SKM-1 (cell line): ENCODE measurements at regions not wholly inside any gene's neighbourhood (a gene's known extent, or its start where the extent isn't known, plus 50 kb on each side); places are given as distances from the start of the nearest gene placed in this dataset.
"Not testable (repeated sequence)": the region's sequence is repeated elsewhere in the genome, so short reads cannot be mapped to it uniquely, and the experiment has no call there.

Source experiments
- DNase-seq: peaks from one replicate; lab custom pipeline; 2025; ENCODE audit not compliant: unreplicated experiment; lab: John Stamatoyannopoulos, UW

GRCh38 chr17:21514567-21514966 is 138.4 kb downstream of the KCNJ12 start:
- not testable (repeated sequence) for DNase-seq

GRCh38 chr17:21517538-21518293 is 141.6 kb downstream of the KCNJ12 start:
- DNase-seq: no peak

- DNase-seq: no peak
These were observed 146.7 kb downstream of the KCNJ12 start for GRCh38 chr17:21522755-21523336.

- no peak for DNase-seq
These were observed 147.5 kb downstream of the KCNJ12 start for GRCh38 chr17:21523497-21524210.

- no peak for DNase-seq
These were observed 148.0 kb downstream of the KCNJ12 start for GRCh38 chr17:21524211-21524591.

GRCh38 chr17:21525464-21526130 is 149.4 kb downstream of the KCNJ12 start:
- DNase-seq: no peak

- DNase-seq: no peak
These were observed 152.0 kb downstream of the KCNJ12 start for GRCh38 chr17:21528031-21528695.

GRCh38 chr17:21530311-21530710 is 154.2 kb downstream of the KCNJ12 start:
- DNase-seq: no peak

GRCh38 chr17:21530841-21531240 is 154.7 kb downstream of the KCNJ12 start:
- DNase-seq: no peak

GRCh38 chr17:21532763-21533385 is 156.7 kb downstream of the KCNJ12 start:
- DNase-seq: no peak

GRCh38 chr17:21535686-21536375 is 156.5 kb upstream of the KCNJ18 start:
- no peak for DNase-seq

GRCh38 chr17:21537302-21537701 is 155.0 kb upstream of the KCNJ18 start:
- no peak for DNase-seq

- DNase-seq: no peak
These were observed 153.7 kb upstream of the KCNJ18 start for GRCh38 chr17:21538615-21539014.

- no peak for DNase-seq
These were observed 153.2 kb upstream of the KCNJ18 start for GRCh38 chr17:21539146-21539545.

GRCh38 chr17:21540502-21540901 is 151.8 kb upstream of the KCNJ18 start:
- no peak for DNase-seq

GRCh38 chr17:21542070-21542469 is 150.3 kb upstream of the KCNJ18 start:
- DNase-seq: no peak

- no peak for DNase-seq
These were observed 149.3 kb upstream of the KCNJ18 start for GRCh38 chr17:21542991-21543390.

- no peak for DNase-seq
These were observed 147.3 kb upstream of the KCNJ18 start for GRCh38 chr17:21545064-21545463.

- no peak for DNase-seq
These were observed 144.1 kb upstream of the KCNJ18 start for GRCh38 chr17:21548236-21548635.

- no peak for DNase-seq
These were observed 143.1 kb upstream of the KCNJ18 start for GRCh38 chr17:21549107-21549687.
